Sigmoid colon (tissue), 6 donors: ENCODE measurements at regions not wholly inside any gene's neighbourhood (a gene's known extent, or its start where the extent isn't known, plus 50 kb on each side); places are given as distances from the start of the nearest gene placed in this dataset.

ENCODE experiments used
- DNase-seq: peaks from one replicate; pipeline ENCODE4 v3.0.0-alpha.2; 2019
- H3K27ac ChIP-seq, 4 donors: fragments of 200-600 bp; sonication (generic); one replicate each; pipeline ENCODE4 v1.5.1; 2016 to 2019; ENCODE audit warnings: mild to moderate bottlenecking in 1 of 4
- H3K27me3 ChIP-seq, 3 donors: fragments of 200-600 bp; sonication (generic); one replicate each; pipeline ENCODE4 v1.5.1; 2019; ENCODE audit warnings: mild to moderate bottlenecking in 1 of 3
- H3K36me3 ChIP-seq, 4 donors: fragments of 200-600 bp; sonication (generic); one replicate each; pipeline ENCODE4 v1.5.1; 2016 to 2019
- H3K4me1 ChIP-seq, 4 donors: fragments of 200-600 bp; sonication (generic); one replicate each; pipeline ENCODE4 v1.5.1; 2017 to 2019
- H3K4me3 ChIP-seq, 4 donors: fragments of 200-600 bp; sonication (generic); one replicate each; pipeline ENCODE4 v1.5.1; 2017 to 2019; ENCODE audit warnings: mild to moderate bottlenecking in 2 of 4, moderate library complexity in 1 of 4
- H3K9me3 ChIP-seq, 4 donors: fragments of 200-600 bp in 3 of 4; sonication (generic) in 3 of 4; one replicate each; pipeline versions ENCODE4 v1.5.1 to v1.6.1; 2013 to 2019
- EP300 ChIP-seq, 4 donors: sonication (generic); formaldehyde crosslinking; IDR thresholded peaks; one replicate each; pipeline ENCODE4 v1.6.1; 2017; ENCODE audit warnings: antibody characterized with exemption in 4 of 4
- POLR2A ChIP-seq, 2 donors: fragments of 450-650 bp; IDR thresholded peaks; one replicate each; pipeline ENCODE4 v1.6.1; 2016; ENCODE audit warnings: antibody characterized with exemption in 2 of 2, mild to moderate bottlenecking in 2 of 2, moderate library complexity in 2 of 2
- POLR2AphosphoS5 ChIP-seq, 4 donors: sonication (generic); formaldehyde crosslinking; IDR thresholded peaks; one replicate each; pipeline ENCODE4 v1.6.1; 2017; ENCODE audit warnings: antibody characterized with exemption in 4 of 4
- WGBS, 2 donors: extraction: QIAGEN DNeasy Blood & Tissue Kit; methylation state at CpG; one replicate each; pipeline ENCODE4 v1.1.7; 2013; 5-methylcytosine and 5-hydroxymethylcytosine counted together
- intact Hi-C: fragments of 100-400 bp; cut with DNase I; formaldehyde crosslinking; loops from one replicate; pipeline ENCODE4 v1.15.1; 2023
- TF ChIP-seq, protein P1 (sequence below), 4 experiments: fragments of 450-650 bp in 3 of 4; fragments of 200-600 bp in 1 of 4; IDR thresholded peaks; one replicate each; pipeline ENCODE4 v1.5.1; 2016 to 2019; ENCODE audit warnings: antibody characterized with exemption in 4 of 4, mild to moderate bottlenecking in 3 of 4, moderate library complexity in 2 of 4
- donor health status: healthy with polysubstance abuse.
- donor health status: healthy.

DNA sequence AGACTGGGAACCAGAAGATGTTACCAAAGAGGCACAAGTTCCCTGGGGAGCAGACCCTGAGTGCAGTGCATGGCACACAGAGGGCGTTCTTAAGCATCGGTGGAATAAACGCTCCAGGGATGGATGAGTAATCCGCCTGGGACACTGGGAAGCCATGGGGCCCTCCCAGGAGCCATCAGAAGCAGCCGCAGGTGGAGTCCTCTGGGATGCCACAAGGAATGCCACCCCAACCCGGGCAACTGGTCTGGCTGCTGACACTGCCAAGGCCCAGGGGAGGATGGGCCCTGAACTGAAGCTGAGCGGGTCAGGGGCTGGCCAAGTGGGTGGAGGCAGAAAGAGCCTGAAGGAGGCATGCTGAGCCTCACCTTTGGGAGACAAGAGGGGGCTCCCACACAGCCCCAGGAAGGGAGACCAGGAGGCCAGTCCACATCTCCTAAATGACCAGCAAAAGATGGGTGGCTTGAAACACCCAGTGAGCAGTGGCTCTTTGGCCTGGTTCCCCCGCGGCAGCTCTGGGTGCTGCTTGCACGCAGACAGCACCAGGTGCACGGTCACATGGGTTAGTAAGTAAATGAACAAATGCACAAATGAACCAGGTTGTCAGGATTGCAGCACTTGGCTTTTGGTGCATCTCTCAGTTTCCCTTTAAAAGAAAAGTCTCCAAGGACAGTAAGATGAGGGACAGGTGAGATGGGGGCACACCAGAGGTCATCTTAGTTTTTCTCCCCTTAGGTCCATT is 141.3 kb upstream of the ZMIZ1 start:
- Histone ChIP-seq H3K9me3 (no peaks in the 10 kb centered on the region), H3K4me3 (no peak overlapping the region), H3K27me3 (no peaks in the 10 kb centered on the region), H3K4me1 (peaks cover 0 to 13% (median 5%) of the 10 kb centered on the region in 4 donors), H3K27ac (no peak overlapping the region), H3K36me3 (no peaks in the 10 kb centered on the region)
- TF ChIP-seq POLR2AphosphoS5 (IDR thresholded peaks at IDR 0.05), result no peak
- no peak for TF ChIP-seq EP300 (IDR thresholded peaks at IDR 0.05)
- TF ChIP-seq, protein P1, sequence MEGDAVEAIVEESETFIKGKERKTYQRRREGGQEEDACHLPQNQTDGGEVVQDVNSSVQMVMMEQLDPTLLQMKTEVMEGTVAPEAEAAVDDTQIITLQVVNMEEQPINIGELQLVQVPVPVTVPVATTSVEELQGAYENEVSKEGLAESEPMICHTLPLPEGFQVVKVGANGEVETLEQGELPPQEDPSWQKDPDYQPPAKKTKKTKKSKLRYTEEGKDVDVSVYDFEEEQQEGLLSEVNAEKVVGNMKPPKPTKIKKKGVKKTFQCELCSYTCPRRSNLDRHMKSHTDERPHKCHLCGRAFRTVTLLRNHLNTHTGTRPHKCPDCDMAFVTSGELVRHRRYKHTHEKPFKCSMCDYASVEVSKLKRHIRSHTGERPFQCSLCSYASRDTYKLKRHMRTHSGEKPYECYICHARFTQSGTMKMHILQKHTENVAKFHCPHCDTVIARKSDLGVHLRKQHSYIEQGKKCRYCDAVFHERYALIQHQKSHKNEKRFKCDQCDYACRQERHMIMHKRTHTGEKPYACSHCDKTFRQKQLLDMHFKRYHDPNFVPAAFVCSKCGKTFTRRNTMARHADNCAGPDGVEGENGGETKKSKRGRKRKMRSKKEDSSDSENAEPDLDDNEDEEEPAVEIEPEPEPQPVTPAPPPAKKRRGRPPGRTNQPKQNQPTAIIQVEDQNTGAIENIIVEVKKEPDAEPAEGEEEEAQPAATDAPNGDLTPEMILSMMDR (IDR thresholded peaks at IDR 0.05), result no peak
- TF ChIP-seq POLR2A (IDR thresholded peaks at IDR 0.05), result no peak
- intact Hi-C loops, result no loop called here
- no peak for DNase-seq
- 62 to 90% methylated on average over 11 of the region's 11 CpGs for WGBS, 2 donors

DNA sequence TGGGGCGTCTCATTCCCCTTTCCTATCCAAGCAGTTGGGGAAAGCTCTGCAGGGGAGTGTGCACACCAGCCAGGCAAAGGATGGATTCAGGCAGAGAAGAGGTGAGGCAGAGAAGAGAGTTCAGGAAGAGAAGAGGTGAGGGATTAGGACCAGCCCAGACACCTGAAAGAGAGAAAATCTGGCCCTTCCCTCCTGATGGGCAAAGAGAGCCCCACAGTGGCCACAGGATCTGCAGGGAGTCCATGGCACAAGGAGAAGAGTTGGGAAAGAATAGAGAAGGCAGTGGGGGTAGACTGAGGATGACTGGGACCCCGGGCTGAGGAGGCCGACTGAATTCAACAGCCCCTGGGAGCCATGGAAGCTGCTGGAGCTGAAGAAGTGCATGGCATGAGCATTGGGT is 140.4 kb upstream of the ZMIZ1 start:
- intact Hi-C loops, result no loop called here

DNA sequence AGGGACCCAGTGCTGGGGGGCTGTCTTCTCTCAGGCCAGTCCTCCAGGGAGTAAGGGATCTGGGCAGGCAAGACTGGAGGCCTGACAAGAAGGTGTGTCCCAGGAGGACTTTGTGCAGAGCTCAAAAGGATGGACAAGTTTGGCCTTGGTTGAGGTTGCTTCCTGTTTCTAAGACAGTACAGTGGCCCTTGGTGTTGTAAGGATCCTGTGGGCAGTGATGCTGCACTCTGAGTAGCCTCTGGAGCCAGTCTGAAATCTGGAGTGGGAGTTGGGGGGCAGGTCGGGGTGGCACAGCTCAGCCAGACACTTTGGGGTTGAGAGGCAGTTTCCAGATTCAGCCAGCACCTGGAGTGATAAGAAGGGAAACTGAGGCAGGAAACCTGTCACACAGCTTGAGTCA is 139.2 kb upstream of the ZMIZ1 start:
- TF ChIP-seq, protein P1 (IDR thresholded peaks at IDR 0.05), result no peak
- TF ChIP-seq POLR2AphosphoS5 (IDR thresholded peaks at IDR 0.05) (no peak), EP300 (IDR thresholded peaks at IDR 0.05) (no peak), POLR2A (IDR thresholded peaks at IDR 0.05) (no peak)
- H3K9me3 ChIP-seq, result no peaks in the 10 kb centered on the region
- H3K36me3 ChIP-seq, result no peaks in the 10 kb centered on the region
- intact Hi-C loops, result no loop called here
- H3K4me3 ChIP-seq, result no peak overlapping the region
- DNase-seq, result no peak
- H3K27ac ChIP-seq, result no peak overlapping the region
- H3K27me3 ChIP-seq, result no peaks in the 10 kb centered on the region
- peaks cover 0 to 6% (median under 1%) of the 10 kb centered on the region in 4 donors for H3K4me1 ChIP-seq
- 82% methylated on average over 1 of the region's 1 CpG for WGBS, 2 donors

More for the DNA sequence above, 140.4 kb upstream of the ZMIZ1 start:
- Histone ChIP-seq H3K4me3 (no peak overlapping the region), H3K9me3 (no peaks in the 10 kb centered on the region), H3K27ac (no peak overlapping the region), H3K36me3 (no peaks in the 10 kb centered on the region), H3K4me1 (peaks cover 0 to 13% (median 5%) of the 10 kb centered on the region in 4 donors), H3K27me3 (no peaks in the 10 kb centered on the region)
- 93 to 94% methylated on average over 3 of the region's 3 CpGs for WGBS, 2 donors
- TF ChIP-seq POLR2A (IDR thresholded peaks at IDR 0.05) (no peak), POLR2AphosphoS5 (IDR thresholded peaks at IDR 0.05) (no peak), EP300 (IDR thresholded peaks at IDR 0.05) (no peak)
- TF ChIP-seq, protein P1 (IDR thresholded peaks at IDR 0.05), result no peak
- DNase-seq, result no peak

DNA sequence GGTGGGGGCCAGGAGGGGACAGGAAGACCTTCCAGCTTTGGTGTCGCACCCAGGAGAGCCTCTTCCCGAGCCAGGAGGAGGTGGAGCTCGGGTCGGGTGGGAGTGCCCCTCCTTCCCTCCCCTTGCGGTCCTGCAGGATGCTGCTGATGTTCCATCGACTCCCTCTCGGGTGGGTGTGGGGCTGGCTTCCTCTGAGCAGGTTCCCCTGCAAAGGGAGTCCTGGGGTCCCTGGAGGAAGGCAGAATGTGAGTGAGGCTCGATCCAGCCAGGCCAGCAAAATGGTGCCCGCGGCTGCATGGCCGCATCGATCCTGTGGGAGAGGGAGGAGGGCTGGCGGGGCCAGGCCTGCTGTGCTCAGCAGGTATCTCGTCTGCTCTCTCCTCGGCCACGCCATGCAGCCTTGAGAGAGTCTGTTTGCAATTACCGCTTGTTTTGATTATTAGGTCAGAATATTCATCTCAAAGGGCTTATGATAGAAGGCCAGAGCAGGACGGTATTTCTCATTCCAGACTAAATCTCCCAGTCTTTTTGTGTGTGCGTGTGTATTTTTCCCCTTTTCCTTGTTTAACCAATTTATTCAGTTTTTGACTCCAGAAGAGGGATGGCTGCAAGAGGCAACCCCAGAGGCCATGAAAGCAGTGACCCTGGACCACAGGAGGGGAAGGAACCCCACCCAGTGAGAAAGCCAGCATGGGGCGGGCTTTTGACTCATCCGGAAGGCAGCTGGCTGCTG is 137.3 kb upstream of the ZMIZ1 start:
- Histone ChIP-seq H3K9me3 (no peaks in the 10 kb centered on the region), H3K4me3 (no peak overlapping the region), H3K36me3 (no peaks in the 10 kb centered on the region), H3K27ac (peak overlapping the region in 2 of 4 donors; percentile 19 to 53), H3K4me1 (peaks cover 0 to 6% (median 4%) of the 10 kb centered on the region in 4 donors), H3K27me3 (no peaks in the 10 kb centered on the region)
- intact Hi-C loops, result no loop called here
- WGBS, 2 donors, result 73 to 74% methylated on average over 21 of the region's 21 CpGs
- no peak for TF ChIP-seq POLR2A (IDR thresholded peaks at IDR 0.05)
- TF ChIP-seq, protein P1 (IDR thresholded peaks at IDR 0.05), result no peak
- no peak for TF ChIP-seq EP300 (IDR thresholded peaks at IDR 0.05)
- TF ChIP-seq POLR2AphosphoS5 (IDR thresholded peaks at IDR 0.05), result no peak
- peak; percentile 86 for DNase-seq
